ENCODE measurements at regions not wholly inside any gene's neighbourhood (a gene's known extent, or its start where the extent isn't known, plus 50 kb on each side); places are given as distances from the start of the nearest gene placed in this dataset.

- TF ChIP-seq BCL6 (CRISPR knock-in tag; IDR thresholded peaks at IDR 0.05): no peak
Measured at GRCh38 chr2:186031229-186031628, 292.6 kb downstream of the FSIP2 start (continued).

GRCh38 chr2:186032102-186032738 lies 293.6 kb downstream of the FSIP2 start:
- ATAC-seq (no peak), FAIRE-seq (no peak), DNase-seq (ENCODE audit: extremely low read depth in 1 of 4, low spot score in 3 of 4) (no peak)
- WGBS (ENCODE audit: insufficient coverage, low coverage, missing lambda C conversion rate): 3% methylated on average over 2 of the region's 2 CpGs
- H3K4me2 ChIP-seq (ENCODE audit: insufficient read depth, low read length): no peak overlapping the region
- ChIA-PET CTCF (ENCODE audit: low intra/inter-chr PET ratio) (no interaction called here), POLR2A (interaction anchor here (0.6 kb wide), 1 partner anchor 1446 kb away, joined by 3 read pairs; no protein-coding TSS in a partner anchor)
- no peaks in the 10 kb centered on the region for H3K36me3 ChIP-seq (ENCODE audit: control insufficient read depth, insufficient read depth, low read length)
- H3K9ac ChIP-seq (ENCODE audit: insufficient read depth in 1 of 2, low read depth in 2 of 2, low read length in 2 of 2): no peak overlapping the region
- H3K79me2 ChIP-seq (ENCODE audit: control insufficient read depth, insufficient read depth, low read length): no peaks in the 10 kb centered on the region
- in situ Hi-C loops (cut with MboI) (no loop called here), intact Hi-C loops (cut with micrococcal nuclease) (no loop called here)
- H3K27ac ChIP-seq (ENCODE audit: extremely low read depth, low read depth, low read length): no peak overlapping the region
- H3K9me1 ChIP-seq (ENCODE audit: control insufficient read depth, insufficient read depth, low read length): no peaks in the 10 kb centered on the region
- H3K9me3 ChIP-seq (replicated peaks; ENCODE audit: control insufficient read depth, insufficient read depth, low read depth, low read length): no peaks in the 10 kb centered on the region
- no peaks in the 10 kb centered on the region for H3K4me1 ChIP-seq (replicated peaks in 1 of 2; ENCODE audit: control insufficient read depth in 2 of 2, insufficient read depth in 2 of 2, low read length in 2 of 2)
- no peaks in the 10 kb centered on the region for H3K27me3 ChIP-seq (ENCODE audit: control insufficient read depth in 2 of 2, insufficient read depth in 2 of 2, low read length in 2 of 2)
- no peaks in the 10 kb centered on the region for H4K20me1 ChIP-seq (replicated peaks; ENCODE audit: control insufficient read depth, insufficient read depth, low read length)
- no peak for TF ChIP-seq KDM2B (CRISPR knock-in tag; IDR thresholded peaks at IDR 0.05)
- no peak for TF ChIP-seq CBX8 (IDR thresholded peaks at IDR 0.05; ENCODE audit: borderline replicate concordance, extremely low read depth, low read depth, low read length, poor library complexity, severe bottlenecking)
- no peak for TF ChIP-seq TEAD2 (tag; IDR thresholded peaks at IDR 0.05)
- TF ChIP-seq BACH1 (tag; IDR thresholded peaks at IDR 0.05): no peak
- TF ChIP-seq IRF2 (CRISPR knock-in tag; IDR thresholded peaks at IDR 0.05): no peak
- no peak for TF ChIP-seq ETS1 (conservative IDR thresholded peaks at IDR 0.05; ENCODE audit: control insufficient read depth, low read depth, low read length)
- TF ChIP-seq MCM3 (IDR thresholded peaks at IDR 0.05): no peak
- no peak for TF ChIP-seq ZBTB8A (IDR thresholded peaks at IDR 0.05; ENCODE audit: partially characterized antibody)
- no peak for TF ChIP-seq ZC3H11A (IDR thresholded peaks at IDR 0.05; ENCODE audit: low read depth, low read length)
- TF ChIP-seq MLX (CRISPR knock-in tag; conservative IDR thresholded peaks at IDR 0.05): no peak
- no peak for TF ChIP-seq LARP7 (IDR thresholded peaks at IDR 0.05)
- no peak for TF ChIP-seq CREB5 (CRISPR knock-in tag; IDR thresholded peaks at IDR 0.05)
- no peak for TF ChIP-seq SRF (CRISPR knock-in tag; IDR thresholded peaks at IDR 0.05)
- BruUV-seq (replicated peaks): no TSS peak
- no peak overlapping the region for H2AFZ ChIP-seq (ENCODE audit: low read depth, low read length)
- H3K4me3 ChIP-seq: no peak overlapping the region
